Myocyte (in vitro differentiated cells): ENCODE measurements at regions not wholly inside any gene's neighbourhood (a gene's known extent, or its start where the extent isn't known, plus 50 kb on each side); places are given as distances from the start of the nearest gene placed in this dataset.
A peak's percentile ranks its signal among the peaks of the same experiment; 100 is the strongest.

Source experiments
- DNase-seq: peaks from one replicate; pipeline ENCODE4 v3.0.0-alpha.2; 2012; ENCODE audit warnings: low read depth

DNA sequence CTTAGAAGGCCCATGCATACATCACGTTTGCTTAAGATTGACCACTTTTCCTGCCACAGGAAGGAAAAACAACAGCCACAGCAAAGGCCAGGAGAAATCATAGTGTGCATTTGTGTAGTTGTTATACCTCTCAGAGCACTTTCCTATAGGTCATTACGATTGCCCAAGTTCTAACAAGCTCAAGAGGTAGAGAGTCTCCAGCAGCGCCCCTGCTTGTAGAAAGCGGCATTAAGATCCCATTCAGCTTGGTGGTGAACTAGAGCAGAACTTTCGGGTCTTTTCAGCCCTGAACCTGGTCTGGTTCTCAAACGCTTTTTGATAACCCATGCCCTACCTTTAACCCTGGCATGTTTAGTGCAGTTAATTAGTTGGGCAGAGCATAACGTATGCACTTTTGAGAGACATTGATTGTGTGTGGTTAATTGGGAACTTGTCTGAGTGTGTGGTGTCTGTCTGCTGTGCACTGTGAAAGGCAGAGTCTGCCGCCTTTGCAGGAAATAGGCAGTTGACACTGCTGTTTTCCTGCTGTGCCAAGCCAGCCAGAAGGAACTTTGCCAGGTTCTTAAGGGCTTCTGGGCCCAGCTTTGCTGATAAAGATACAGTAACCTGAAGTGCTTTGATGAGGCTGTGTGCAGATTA lies 109.9 kb upstream of the CLMP start:
- DNase-seq: no peak

DNA sequence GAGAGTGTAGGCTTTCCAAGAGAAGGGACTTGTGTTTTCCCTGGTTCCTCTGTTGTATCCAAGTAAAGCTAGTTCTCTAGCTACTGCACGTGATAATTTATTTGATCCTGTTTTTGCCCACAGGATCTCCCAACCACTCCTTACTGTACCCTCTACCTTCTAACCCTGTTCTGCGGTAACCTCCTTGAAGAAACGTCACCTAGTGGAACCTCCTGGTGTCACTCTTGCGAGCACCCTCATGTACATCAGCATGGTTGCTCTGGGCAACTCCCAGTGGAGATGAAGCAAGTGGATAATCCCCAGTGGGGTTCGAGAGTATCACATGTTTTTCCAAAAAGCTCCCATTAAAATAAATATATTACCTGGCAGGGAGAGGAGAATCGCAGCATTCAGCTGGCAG lies 108.9 kb upstream of the CLMP start:
- DNase-seq: no peak

DNA sequence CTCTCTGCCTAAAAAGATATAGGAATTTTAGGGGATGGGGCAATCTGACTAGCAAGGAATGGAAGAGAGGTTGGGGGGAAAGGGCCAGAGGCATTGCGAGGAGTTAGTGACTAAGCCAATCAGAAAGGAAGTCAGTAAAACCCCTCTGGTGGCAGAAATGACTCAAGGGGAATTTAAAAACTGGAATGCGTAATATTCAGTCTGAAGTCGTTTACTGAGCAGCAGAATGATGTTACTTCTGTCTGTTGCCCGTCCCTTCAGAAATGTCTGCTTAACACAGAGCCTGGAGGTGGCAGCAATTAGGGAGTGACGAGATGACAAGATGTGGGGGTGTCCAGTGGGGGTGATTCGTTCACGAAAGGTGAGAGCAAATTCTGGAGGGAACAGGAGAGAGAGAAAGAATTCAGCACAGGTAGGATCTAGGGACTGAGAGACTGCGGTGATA lies 107.7 kb upstream of the CLMP start:
- no peak for DNase-seq

DNA sequence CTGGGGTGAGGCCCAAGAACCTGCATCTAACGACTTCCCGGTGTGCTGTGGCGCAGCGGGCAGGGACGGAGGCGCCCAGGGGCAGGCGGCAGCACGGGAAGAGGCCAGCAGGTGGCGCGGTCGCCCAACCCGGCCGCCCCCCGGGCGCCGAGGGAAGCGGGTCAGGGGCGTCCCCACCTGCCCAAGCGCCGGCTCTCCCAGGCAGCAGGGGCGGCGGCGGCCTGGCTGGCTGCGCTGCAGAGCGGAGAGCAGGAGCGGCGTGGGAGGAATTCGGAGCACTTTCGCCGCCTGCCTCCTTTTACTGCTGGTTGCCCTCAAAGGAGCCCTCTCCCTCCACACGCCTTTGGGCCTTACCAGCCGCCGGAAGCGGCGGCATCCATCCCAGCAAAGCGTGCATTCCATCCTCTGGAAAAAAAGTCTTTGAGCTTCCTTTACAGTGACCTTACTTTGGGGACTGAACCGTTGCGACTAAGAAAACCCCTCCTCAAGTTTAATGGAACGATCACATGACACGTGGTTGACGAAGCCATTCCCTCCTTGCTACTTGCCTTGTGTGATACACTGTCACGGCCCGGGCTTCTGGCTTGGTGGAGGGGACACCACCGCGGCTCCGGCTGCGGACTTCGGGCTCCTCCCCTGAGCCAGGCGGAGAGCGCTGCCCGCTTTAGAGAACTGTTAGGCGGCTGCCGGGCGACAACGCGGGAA lies 106.8 kb upstream of the CLMP start:
- peak; percentile 44 for DNase-seq

DNA sequence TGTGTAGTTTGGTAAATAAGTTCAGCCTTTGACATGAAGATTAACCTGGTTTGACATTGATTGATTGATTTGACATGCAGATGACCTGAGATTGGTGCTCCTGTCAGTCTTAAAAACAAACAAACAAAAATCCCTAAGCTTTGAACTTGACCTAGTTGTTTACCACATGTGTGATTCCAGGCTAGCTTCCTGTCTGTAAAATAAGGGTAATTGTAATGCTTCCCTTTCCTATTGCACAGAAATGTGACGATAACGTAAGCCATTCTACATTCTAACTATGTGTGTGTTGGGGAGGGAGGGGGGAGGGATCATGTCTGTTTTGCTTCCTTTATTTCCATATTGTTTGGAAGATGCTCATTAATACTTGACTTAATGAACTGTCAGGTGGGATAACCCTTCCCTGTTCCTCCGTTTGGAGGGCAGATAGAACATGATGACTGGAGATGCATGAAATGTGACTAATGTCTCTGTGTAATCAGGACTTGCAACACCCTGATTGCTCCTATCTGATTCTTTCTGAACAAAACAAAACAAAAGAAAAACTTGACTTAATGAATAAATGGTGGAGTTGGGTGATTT lies 106.1 kb upstream of the CLMP start:
- peak; percentile 17 for DNase-seq

DNA sequence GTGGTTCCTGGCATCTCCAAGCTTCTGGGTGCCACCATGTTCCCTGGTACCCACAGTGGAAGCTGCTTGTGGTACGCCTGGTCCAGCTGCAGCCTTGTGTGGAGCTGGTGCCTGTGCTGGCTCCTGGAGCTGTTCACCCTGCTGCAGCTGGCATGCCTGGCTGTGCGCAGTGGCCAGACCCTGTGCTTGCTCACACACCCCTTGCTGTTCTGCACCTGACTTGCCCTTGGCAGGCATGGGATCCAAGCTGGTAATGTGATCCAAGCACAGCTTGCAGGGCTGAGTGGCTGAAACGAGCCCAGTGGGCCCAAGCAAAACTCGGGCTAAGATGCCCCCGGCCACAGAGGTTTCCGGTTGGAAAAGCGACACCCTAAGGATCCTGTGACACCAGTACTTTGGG lies 104.7 kb upstream of the CLMP start:
- peak; percentile 41 for DNase-seq

DNA sequence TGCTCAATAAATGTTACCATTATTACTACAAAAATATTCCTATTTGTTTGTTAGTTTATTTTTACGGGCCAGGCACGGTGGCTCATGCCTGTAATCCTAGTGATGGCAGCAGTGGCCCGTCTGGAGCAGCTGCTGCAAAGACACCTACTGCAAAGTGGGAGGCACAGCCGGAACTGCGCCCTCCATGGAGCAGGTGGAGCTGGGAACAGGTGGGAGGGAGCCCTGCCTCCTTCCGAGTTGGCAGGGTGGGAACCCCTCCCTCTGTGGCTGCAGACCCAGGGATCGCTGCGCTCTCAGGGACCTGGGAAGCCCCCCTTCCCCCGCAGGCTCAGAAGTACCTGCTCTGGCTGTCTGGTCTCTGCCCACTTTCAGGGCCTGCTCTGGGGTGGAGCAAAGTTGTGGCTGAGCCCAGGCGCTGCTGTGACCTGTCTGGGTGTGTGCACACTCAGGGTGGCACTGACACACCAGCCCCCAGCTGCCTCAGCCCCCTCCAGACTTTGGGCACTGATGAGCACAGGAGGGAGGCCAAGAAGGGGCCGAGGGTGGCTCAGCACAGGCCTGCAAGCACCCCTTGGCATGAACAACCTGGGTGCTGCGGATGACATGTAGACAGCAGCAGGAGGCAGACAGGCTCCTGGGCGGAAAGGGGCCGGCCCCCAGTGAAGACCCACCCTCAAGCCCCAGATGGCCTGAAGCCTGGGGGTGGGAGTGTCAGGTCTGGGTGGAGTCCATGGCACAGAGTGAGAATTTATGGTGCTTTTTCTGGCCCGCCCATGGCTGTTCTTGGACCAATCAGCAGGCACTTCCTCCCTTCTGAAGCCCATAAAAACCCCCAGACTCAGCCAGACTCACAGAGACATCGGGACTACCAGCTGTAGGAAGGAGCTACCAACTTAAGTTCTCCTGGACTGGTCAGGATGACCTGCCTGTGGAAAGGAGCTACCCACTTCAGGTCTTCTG lies 103.7 kb upstream of the CLMP start:
- DNase-seq: no peak

DNA sequence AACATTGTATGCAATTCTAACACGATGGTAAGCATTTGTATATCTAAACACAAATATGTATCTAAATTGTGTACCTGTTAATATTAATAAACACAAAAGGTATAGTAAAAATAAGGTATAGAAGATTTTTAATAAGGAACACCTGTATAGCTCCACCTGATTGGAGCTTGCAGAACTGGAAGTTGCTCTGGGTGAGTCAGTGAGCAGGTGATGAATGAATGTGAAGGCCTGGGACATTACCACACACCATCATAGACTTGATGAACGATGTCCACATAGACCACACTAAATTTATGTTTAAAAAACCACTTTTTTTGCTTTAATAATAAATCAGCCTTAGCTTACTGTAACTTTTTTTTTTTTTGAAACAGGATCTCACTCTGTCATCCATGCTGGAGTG lies 97.6 kb upstream of the CLMP start:
- DNase-seq: no peak

DNA sequence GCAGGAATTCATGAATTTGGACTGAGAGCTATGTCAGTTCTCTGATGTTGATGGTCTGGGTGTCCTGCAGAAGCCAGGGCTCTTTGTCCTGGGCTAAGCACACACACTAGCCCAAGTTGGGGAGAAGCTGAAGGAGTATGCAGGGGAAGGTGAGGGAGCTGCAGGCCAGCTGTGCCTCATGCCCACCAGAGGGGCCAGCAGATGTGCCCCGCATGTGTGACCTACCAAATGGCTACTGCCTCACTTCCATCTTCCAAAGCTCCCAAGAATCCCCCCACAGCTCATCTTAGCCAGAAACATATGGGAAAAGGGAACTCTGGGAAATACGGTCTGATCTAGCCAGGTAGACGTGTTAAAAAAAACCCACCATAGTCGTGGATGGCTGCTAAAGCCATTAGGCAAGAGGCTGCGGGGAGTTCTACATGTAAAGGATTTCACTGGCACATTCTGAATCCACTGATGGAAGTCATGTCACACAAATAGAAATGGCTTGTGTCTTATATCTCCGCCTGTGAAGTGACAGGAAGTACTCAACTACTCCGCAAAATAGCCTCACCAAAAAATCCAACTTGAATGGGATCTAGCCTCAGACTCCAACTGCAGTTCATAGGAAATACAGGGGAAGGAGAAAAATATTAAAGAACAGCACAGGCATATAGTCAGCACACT lies 96.3 kb upstream of the CLMP start:
- no peak for DNase-seq

DNA sequence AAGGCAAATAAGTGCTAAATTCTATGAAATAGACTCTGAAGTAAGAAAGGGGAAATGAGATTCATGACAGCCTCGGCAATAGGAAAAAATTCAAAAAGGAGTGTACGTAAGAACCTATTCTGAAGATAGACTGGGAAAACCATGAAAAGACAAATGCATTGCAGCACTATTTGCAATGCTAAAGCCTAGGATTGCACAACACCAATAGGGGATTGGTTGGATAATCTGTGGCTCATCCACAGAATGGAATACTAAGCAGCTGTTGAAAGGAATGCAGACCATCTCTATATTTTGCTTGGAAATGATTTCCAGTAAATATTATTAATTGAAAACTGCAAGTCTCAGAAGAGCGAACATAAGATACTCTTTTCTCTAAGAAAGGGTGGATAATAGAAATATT lies 91.7 kb upstream of the CLMP start:
- peak; percentile 29 for DNase-seq

DNA sequence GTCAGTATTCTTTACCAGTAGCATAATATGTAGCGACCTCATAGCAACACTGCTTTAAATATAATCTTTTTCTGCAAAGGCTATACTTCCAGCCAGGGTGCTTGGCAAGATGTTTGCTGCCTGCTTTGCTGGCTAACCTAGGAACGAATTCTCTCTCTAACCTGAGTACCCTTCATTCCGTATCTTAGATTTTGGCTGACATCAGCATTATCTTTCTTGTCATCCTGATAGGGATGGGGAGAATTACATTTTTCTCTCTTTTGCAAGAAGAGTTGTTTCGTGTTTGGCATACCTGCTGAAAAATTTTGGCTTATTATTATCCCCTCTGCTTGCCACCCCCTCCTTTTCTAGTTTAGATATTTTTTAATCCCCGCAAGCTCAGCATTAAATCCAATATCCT lies 91.2 kb upstream of the CLMP start:
- DNase-seq: no peak

DNA sequence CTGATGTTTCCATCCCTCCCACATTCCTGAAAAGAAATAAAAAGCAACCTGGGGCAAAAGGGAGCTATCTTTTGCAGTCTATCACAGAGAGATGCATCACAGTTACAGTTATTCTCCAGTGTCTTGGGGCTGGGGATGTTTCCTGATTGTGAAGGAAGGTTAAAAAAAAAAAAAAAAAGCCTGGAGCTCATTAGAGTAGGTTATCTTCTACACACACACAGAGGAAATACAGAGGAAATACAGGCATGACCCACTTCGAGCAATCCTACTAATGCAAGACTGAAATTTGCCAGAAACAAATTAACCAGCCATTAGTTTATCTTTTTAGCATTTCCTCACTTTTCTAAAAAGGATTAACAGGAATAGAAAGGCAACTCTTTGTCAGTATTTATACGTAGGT lies 89.4 kb upstream of the CLMP start:
- DNase-seq: no peak

DNA sequence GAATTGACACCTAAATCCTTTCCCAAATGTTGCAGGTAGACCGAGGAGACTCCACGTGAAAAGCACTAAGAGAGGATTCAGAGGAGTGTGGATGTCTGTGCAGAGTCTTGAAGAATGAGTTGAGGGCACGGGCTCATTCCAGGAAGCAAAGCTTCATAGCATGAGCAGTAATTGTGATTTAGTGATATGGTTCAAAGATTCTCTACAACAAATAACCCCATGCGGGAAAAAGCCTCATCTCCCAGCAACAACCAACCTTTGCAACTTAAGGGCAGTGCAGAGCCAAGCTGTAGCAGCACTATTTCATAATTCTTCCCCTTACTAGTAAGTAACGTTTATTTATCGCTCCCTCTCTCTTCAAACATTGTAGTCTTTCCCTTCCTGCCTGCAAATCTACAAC lies 87.5 kb upstream of the CLMP start:
- no peak for DNase-seq

DNA sequence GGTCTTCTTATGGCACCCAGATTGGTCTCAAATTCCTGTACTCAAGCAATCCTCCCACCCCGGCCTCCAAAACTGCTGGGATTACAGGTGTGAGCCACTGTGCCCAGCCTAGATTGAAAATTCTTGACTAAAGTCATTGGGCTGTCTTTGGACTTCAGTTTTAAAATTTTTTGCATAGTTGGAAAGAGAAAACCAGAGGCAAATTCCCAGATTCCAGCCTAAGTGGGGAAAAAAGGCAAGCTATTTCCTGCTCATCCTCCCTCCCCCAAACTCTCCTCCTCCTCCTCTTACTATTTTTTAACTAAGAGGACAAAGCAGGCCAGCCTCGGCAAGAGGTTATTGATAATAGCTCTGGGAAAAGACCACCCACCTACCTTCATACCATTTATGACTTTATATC lies 78.6 kb upstream of the CLMP start:
- no peak for DNase-seq

DNA sequence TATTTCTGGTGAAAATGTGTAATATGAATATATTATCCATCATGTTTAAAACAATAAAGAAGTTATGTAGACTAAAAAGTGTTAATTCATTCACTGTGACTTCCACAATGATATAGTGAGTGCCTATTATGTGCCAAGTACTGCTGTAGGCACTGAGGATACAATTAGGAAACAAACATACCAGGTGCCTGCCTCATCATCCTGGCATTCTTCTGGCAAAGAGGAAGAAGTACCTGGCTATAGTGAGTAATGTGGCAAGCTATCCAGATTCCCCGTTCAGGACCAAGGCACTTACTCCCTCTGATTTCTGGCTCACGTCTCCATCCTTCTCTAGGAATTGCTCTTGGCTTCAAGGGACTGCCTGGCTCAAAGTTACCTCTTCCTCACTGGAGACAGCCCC lies 77.5 kb upstream of the CLMP start:
- no peak for DNase-seq

DNA sequence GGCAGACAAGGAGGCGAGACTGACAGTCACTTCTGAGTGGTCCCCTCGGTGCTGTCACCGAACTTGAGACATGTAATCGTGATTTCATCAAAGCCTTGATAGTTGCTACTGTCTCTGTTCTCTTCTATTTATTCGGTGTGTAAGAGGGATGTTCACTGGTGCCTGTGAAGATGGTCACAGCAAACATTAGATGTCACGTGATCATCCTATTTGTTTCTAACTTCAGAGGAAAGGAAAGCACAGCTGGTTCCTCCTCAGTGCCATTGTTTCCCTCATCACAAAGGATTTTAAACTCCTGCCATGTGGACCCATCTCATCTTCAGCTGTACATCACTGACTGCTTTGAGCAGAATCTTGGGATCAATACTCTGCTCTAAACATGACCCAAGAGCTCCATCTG lies 73.1 kb upstream of the CLMP start:
- no peak for DNase-seq

DNA sequence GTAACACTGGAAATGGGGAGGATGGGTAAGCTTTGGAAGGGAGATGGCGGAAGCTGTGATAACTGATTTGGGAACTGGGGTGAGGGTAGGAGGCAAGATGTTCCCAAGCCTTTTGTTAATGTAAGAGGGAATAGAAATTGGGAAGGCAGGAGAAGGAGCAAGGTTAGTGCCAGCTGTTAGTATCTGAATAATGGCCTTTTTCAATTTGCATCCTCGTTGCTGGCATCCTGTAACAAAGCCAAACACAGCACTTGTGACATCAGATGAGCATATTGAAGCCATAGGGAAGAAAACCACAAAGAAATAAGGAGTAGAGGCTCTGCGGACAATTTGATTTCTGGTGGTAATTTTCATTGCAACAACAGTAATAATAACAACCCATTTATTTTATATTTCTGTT lies 70.9 kb upstream of the CLMP start:
- DNase-seq: no peak

DNA sequence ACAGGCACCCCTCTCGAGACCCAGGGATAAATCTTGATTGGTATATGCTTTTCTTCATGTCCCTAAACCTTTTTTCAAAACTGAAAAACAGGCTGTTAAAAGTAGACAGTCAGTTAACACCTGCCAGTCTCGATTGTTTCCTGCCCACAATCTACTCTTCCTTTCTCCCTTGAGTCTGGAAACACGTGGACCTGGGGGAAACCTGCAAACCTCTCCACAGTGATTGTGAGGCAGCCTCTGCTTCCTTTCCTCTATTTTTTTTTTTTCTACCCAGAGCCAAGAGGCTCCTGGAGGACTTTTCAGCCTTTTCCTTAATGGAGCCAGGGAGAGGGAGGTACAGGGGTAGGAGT lies 69.4 kb upstream of the CLMP start:
- no peak for DNase-seq

DNA sequence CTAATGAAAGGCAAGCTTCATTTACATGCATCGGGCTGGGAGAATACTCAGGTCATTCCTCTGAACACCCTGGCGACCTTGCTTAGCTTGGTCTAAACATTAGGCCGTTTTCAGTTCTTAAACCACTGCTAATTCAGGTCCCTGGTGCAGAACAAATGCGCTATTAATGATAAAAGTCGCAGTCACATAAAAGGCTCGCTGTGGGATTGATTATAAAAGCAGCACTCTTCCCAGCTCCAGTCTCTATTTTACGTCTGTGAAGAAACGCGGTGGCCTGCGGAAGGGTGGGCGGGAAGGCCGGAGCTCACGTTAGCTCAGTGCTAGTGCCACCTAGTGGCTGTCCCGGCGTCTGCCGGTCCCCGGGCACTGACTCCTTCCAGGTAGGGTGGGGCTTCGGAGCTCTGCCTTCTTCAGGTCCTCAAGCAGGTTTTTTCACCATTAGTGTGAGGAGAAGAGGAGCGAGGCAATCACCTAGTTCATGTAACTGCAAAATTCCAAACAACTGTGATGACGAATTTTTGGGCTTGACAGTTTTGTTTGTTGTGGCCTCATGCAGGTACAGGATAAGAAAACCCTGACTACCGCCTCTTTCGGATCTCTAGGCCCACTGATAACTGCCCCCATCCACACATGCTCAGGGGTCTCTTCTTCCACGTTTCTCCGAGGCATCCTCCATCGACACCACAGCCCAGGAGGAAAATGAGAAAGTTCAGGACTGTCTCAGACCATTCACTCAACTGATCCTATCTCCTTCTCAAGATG lies 66.5 kb upstream of the CLMP start:
- peak; percentile 73 for DNase-seq

DNA sequence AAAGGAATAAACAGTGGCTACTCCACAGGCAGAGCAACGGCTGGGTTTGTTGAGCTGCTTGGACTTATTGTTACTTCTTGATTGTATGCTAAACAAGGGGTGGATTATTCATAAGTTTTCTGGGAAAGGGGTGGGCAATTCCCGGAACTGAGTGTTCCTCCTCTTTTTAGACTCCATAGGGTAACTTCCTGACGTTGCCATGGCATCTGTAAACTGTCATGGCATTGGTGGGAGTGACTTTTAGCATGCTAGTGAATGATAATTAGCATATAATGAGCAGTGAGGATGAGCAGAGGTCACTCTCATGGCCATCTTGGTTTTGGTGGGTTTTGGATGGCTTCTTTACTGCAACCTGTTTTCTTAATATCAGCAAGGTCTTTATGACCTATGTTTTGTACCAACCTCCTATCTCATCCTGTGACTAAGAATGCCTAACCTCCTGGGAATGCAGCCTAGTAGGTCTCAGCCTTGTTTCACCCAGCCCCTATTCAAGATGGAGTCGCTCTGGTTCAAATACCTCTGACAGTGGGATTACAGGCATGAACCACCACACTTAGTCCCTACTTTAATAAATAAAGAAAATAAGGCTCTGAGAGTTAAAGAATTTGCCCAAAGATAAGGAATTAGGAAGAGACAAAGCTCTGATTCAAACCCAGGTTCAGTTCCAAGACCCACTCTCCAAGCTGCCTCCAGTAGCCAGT lies 65.6 kb upstream of the CLMP start:
- DNase-seq: no peak
